DMS 273 (cell line): ENCODE measurements at regions not wholly inside any gene's neighbourhood (a gene's known extent, or its start where the extent isn't known, plus 50 kb on each side); places are given as distances from the start of the nearest gene placed in this dataset.
"Not testable (repeated sequence)": the region's sequence is repeated elsewhere in the genome, so short reads cannot be mapped to it uniquely, and the experiment has no call there.

ENCODE experiments used
- DNase-seq: peaks from one replicate; lab custom pipeline; 2025; ENCODE audit not compliant: unreplicated experiment; lab: John Stamatoyannopoulos, UW

GRCh38 chr6:119526561-119527230, 177.1 kb upstream of the MAN1A1 start:
- DNase-seq = no peak

- no peak for DNase-seq
These were observed 174.8 kb upstream of the MAN1A1 start for GRCh38 chr6:119524410-119524809.

- no peak for DNase-seq
These were observed 174.0 kb upstream of the MAN1A1 start for GRCh38 chr6:119523556-119523955.

GRCh38 chr6:119521251-119521650, 171.7 kb upstream of the MAN1A1 start:
- no peak for DNase-seq

- no peak for DNase-seq
These were observed 167.9 kb upstream of the MAN1A1 start for GRCh38 chr6:119517428-119517827.

GRCh38 chr6:119514345-119514744, 164.8 kb upstream of the MAN1A1 start:
- DNase-seq = peak; percentile 16

GRCh38 chr6:119511024-119511423, 161.5 kb upstream of the MAN1A1 start:
- DNase-seq = no peak

GRCh38 chr6:119510246-119510645, 160.7 kb upstream of the MAN1A1 start:
- no peak for DNase-seq

- DNase-seq = no peak
These were observed 157.1 kb upstream of the MAN1A1 start for GRCh38 chr6:119506631-119507174.

- no peak for DNase-seq
These were observed 152.4 kb upstream of the MAN1A1 start for GRCh38 chr6:119501798-119502483.

- DNase-seq = no peak
These were observed 150.2 kb upstream of the MAN1A1 start for GRCh38 chr6:119499797-119500196.

GRCh38 chr6:119497988-119498727, 148.6 kb upstream of the MAN1A1 start:
- peak; percentile 32 for DNase-seq

- peak; percentile 94 for DNase-seq
These were observed 145.7 kb upstream of the MAN1A1 start for GRCh38 chr6:119495230-119495683.

GRCh38 chr6:119493980-119494379, 144.4 kb upstream of the MAN1A1 start:
- DNase-seq = peak; percentile 8

- DNase-seq = not testable (repeated sequence)
These were observed 141.6 kb upstream of the MAN1A1 start for GRCh38 chr6:119491112-119491511.

GRCh38 chr6:119490050-119490449, 140.5 kb upstream of the MAN1A1 start:
- not testable (repeated sequence) for DNase-seq

GRCh38 chr6:119484598-119484997, 135.0 kb upstream of the MAN1A1 start:
- DNase-seq = peak; percentile 3

GRCh38 chr6:119483908-119484307, 134.3 kb upstream of the MAN1A1 start:
- no peak for DNase-seq

- DNase-seq = peak; percentile 25
These were observed 133.3 kb upstream of the MAN1A1 start for GRCh38 chr6:119482850-119483285.

- DNase-seq = no peak
These were observed 132.4 kb upstream of the MAN1A1 start for GRCh38 chr6:119481976-119482375.

- no peak for DNase-seq
These were observed 131.5 kb upstream of the MAN1A1 start for GRCh38 chr6:119480961-119481497.
